AG04450 (cell line): ENCODE measurements at regions not wholly inside any gene's neighbourhood (a gene's known extent, or its start where the extent isn't known, plus 50 kb on each side); places are given as distances from the start of the nearest gene placed in this dataset.
"Not testable (repeated sequence)": the region's sequence is repeated elsewhere in the genome, so short reads cannot be mapped to it uniquely, and the experiment has no call there.

Source experiments
- CTCF ChIA-PET: fragments of 300-600, 350-600 bp; formaldehyde crosslinking; extraction: SDS; loops from one replicate; lab custom pipeline; 2022; ENCODE audit warnings: antibody characterized with exemption, inconsistent platforms; lab: Charles Lee
- POLR2A ChIA-PET: fragments of 350-600 bp; formaldehyde crosslinking; extraction: SDS; loops from one replicate; lab custom pipeline; 2021; ENCODE audit warnings: antibody characterized with exemption, inconsistent platforms; lab: Yijun Ruan, JAX
- DNase-seq: peaks from one replicate; pipeline ENCODE4 v3.0.0-alpha.2; 2011; ENCODE audit warnings: low read depth, low spot score
- H3K27ac ChIP-seq: one replicate; pipeline ENCODE4 v1.5.1; 2012; ENCODE audit warnings: low read depth, low read length, control low read depth
- H3K27me3 ChIP-seq: one replicate; pipeline ENCODE4 v1.6.0; 2012; ENCODE audit warnings: low read length; ENCODE audit not compliant: control insufficient read depth, insufficient read depth
- H3K4me3 ChIP-seq: 2 replicates; pipeline ENCODE4 v1.5.1; 2011; ENCODE audit warnings: mild to moderate bottlenecking, low read depth, low read length, control low read depth
- H3K9me3 ChIP-seq: 2 replicates; pipeline ENCODE4 v1.5.1; 2012; ENCODE audit warnings: low read length; ENCODE audit not compliant: control insufficient read depth, insufficient read depth
- CTCF ChIP-seq: IDR thresholded peaks from 2 replicates; pipeline ENCODE4 v1.5.1; 2011; ENCODE audit warnings: low read depth, low read length, control low read depth, inconsistent platforms

- Histone ChIP-seq H3K27me3 (no peaks in the 10 kb centered on the region), H3K4me3 (no peak overlapping the region), H3K27ac (no peak overlapping the region), H3K9me3 (peaks cover 7% of the 10 kb centered on the region; the same call in 1 of the 2 replicates)
- POLR2A ChIA-PET, result no interaction called here
- CTCF ChIA-PET, result no interaction called here
- TF ChIP-seq CTCF, result no peak
- no peak for DNase-seq
These were observed 4274.9 kb upstream of the OR11H1 start for GRCh38 chr22:11253000-11253511.

GRCh38 chr22:11270981-11271380, 4257.0 kb upstream of the OR11H1 start:
- H3K27me3 ChIP-seq, DNase-seq, H3K9me3 ChIP-seq, H3K27ac ChIP-seq, H3K4me3 ChIP-seq, POLR2A ChIA-PET, CTCF ChIA-PET: not testable (repeated sequence)

- H3K27ac ChIP-seq, CTCF ChIA-PET, POLR2A ChIA-PET, H3K27me3 ChIP-seq, H3K4me3 ChIP-seq, DNase-seq: not testable (repeated sequence)
- peaks cover 26% of the 10 kb centered on the region for H3K9me3 ChIP-seq
These were observed 4242.7 kb upstream of the OR11H1 start for GRCh38 chr22:11285116-11285838.

GRCh38 chr22:11285839-11286205, 4242.2 kb upstream of the OR11H1 start:
- H3K4me3 ChIP-seq, CTCF ChIA-PET: not testable (repeated sequence)
- peaks cover 26% of the 10 kb centered on the region for H3K9me3 ChIP-seq

GRCh38 chr22:11288246-11289220, 4239.5 kb upstream of the OR11H1 start:
- CTCF ChIA-PET, H3K27ac ChIP-seq, POLR2A ChIA-PET, DNase-seq, H3K4me3 ChIP-seq, H3K27me3 ChIP-seq: not testable (repeated sequence)
- peaks cover 23% of the 10 kb centered on the region for H3K9me3 ChIP-seq

More at GRCh38 chr22:11285839-11286205, 4242.2 kb upstream of the OR11H1 start:
- H3K27ac ChIP-seq, DNase-seq, H3K27me3 ChIP-seq, POLR2A ChIA-PET: not testable (repeated sequence)

- H3K27ac ChIP-seq, POLR2A ChIA-PET, DNase-seq, H3K4me3 ChIP-seq, CTCF ChIA-PET, H3K27me3 ChIP-seq: not testable (repeated sequence)
- peaks cover 24% of the 10 kb centered on the region for H3K9me3 ChIP-seq
These were observed 4229.7 kb upstream of the OR11H1 start for GRCh38 chr22:11298126-11298893.

GRCh38 chr22:11302427-11302826, 4225.6 kb upstream of the OR11H1 start:
- CTCF ChIA-PET, DNase-seq, H3K27me3 ChIP-seq, H3K27ac ChIP-seq, H3K4me3 ChIP-seq, POLR2A ChIA-PET: not testable (repeated sequence)
- H3K9me3 ChIP-seq, result peaks cover 40% of the 10 kb centered on the region

- POLR2A ChIA-PET, H3K27me3 ChIP-seq, H3K27ac ChIP-seq, CTCF ChIA-PET, H3K4me3 ChIP-seq, DNase-seq: not testable (repeated sequence)
- peaks cover 43% of the 10 kb centered on the region for H3K9me3 ChIP-seq
These were observed 4225.1 kb upstream of the OR11H1 start for GRCh38 chr22:11302904-11303303.

- H3K27ac ChIP-seq, CTCF ChIA-PET, POLR2A ChIA-PET, H3K4me3 ChIP-seq, DNase-seq, H3K27me3 ChIP-seq: not testable (repeated sequence)
- peaks cover 53% of the 10 kb centered on the region for H3K9me3 ChIP-seq
These were observed 4222.8 kb upstream of the OR11H1 start for GRCh38 chr22:11305179-11305578.

- H3K9me3 ChIP-seq, result peaks cover 51% of the 10 kb centered on the region
- H3K27me3 ChIP-seq, H3K27ac ChIP-seq, CTCF ChIA-PET, DNase-seq, POLR2A ChIA-PET, H3K4me3 ChIP-seq: not testable (repeated sequence)
These were observed 4221.0 kb upstream of the OR11H1 start for GRCh38 chr22:11306933-11307518.
